GM18870 (cell line): ENCODE measurements at regions not wholly inside any gene's neighbourhood (a gene's known extent, or its start where the extent isn't known, plus 50 kb on each side); places are given as distances from the start of the nearest gene placed in this dataset.
A peak's percentile ranks its signal among the peaks of the same experiment; 100 is the strongest.

Source experiments
- ATAC-seq: cut with Tn5 transposase; IDR thresholded peaks from one replicate; pipeline ENCODE4 v1.9.1; 2021; ENCODE audit warnings: moderate library complexity; ENCODE audit not compliant: unreplicated experiment

- no peak for ATAC-seq
Observed at GRCh38 chr4:64614276-64614675, 205.0 kb upstream of the TECRL start.

GRCh38 chr4:64613046-64613445 is 203.8 kb upstream of the TECRL start:
- ATAC-seq: no peak

- no peak for ATAC-seq
Observed at GRCh38 chr4:64598066-64598465, 188.8 kb upstream of the TECRL start.

- ATAC-seq: no peak
Observed at GRCh38 chr4:64594723-64595122, 185.5 kb upstream of the TECRL start.

- ATAC-seq: no peak
Observed at GRCh38 chr4:64588507-64588906, 179.3 kb upstream of the TECRL start.

- ATAC-seq: peak; percentile 62
Observed at GRCh38 chr4:64584981-64585557, 175.8 kb upstream of the TECRL start.

GRCh38 chr4:64584125-64584524 is 174.9 kb upstream of the TECRL start:
- no peak for ATAC-seq

- no peak for ATAC-seq
Observed at GRCh38 chr4:64582492-64582891, 173.2 kb upstream of the TECRL start.

- no peak for ATAC-seq
Observed at GRCh38 chr4:64581422-64581821, 172.2 kb upstream of the TECRL start.

- ATAC-seq: no peak
Observed at GRCh38 chr4:64564126-64564525, 154.9 kb upstream of the TECRL start.

GRCh38 chr4:64559571-64559970 is 150.3 kb upstream of the TECRL start:
- no peak for ATAC-seq

GRCh38 chr4:64551125-64551524 is 141.9 kb upstream of the TECRL start:
- ATAC-seq: no peak

- no peak for ATAC-seq
Observed at GRCh38 chr4:64545593-64545992, 136.3 kb upstream of the TECRL start.

GRCh38 chr4:64539234-64539849 is 130.1 kb upstream of the TECRL start:
- ATAC-seq: peak; percentile 90

- ATAC-seq: no peak
Observed at GRCh38 chr4:64538219-64538618, 129.0 kb upstream of the TECRL start.

- ATAC-seq: no peak
Observed at GRCh38 chr4:64533637-64534036, 124.4 kb upstream of the TECRL start.

GRCh38 chr4:64533159-64533558 is 123.9 kb upstream of the TECRL start:
- no peak for ATAC-seq

GRCh38 chr4:64520421-64520820 is 111.2 kb upstream of the TECRL start:
- no peak for ATAC-seq

- no peak for ATAC-seq
Observed at GRCh38 chr4:64518600-64518999, 109.3 kb upstream of the TECRL start.

- no peak for ATAC-seq
Observed at GRCh38 chr4:64516176-64516575, 106.9 kb upstream of the TECRL start.

- ATAC-seq: no peak
Observed at GRCh38 chr4:64508089-64508488, 98.8 kb upstream of the TECRL start.

GRCh38 chr4:64503945-64504675 is 94.9 kb upstream of the TECRL start:
- no peak for ATAC-seq
